ENCODE measurements at regions not wholly inside any gene's neighbourhood (a gene's known extent, or its start where the extent isn't known, plus 50 kb on each side); places are given as distances from the start of the nearest gene placed in this dataset.

DNA sequence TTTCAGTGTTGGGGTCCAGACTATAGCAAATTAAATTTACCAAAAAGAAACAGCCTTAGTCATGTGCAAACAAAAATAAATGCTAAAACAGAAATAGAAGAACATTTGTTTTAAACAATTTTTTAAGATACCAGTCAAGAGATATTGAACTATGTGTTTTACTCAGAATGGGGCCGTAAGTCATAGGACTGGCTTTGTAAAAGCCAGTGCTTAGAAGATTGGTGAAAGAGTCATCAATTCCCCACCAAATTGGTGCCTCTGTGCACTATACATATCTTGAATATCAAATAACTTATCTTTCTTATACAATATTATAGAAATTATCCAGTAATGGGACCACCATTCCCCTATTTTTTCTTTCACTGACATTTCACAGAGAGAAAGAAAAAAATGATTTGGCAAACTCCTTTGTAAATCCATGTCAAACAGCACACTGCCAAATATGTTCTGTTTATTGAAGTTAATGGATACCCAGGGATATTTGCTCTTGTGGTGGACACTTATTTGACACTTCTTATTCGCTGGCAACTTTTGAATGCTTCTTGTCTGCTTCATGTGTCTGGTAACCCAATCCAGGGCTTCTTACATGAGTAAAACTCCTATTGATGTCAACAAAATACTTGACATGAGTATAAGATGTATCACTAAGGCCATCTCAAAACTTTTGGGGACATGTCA, 145.7 kb upstream of the PKN2 start:
- POLR2A ChIA-PET = no interaction called here
- no peak for DNase-seq (ENCODE audit: extremely low spot score)
- TF ChIP-seq, protein P1, sequence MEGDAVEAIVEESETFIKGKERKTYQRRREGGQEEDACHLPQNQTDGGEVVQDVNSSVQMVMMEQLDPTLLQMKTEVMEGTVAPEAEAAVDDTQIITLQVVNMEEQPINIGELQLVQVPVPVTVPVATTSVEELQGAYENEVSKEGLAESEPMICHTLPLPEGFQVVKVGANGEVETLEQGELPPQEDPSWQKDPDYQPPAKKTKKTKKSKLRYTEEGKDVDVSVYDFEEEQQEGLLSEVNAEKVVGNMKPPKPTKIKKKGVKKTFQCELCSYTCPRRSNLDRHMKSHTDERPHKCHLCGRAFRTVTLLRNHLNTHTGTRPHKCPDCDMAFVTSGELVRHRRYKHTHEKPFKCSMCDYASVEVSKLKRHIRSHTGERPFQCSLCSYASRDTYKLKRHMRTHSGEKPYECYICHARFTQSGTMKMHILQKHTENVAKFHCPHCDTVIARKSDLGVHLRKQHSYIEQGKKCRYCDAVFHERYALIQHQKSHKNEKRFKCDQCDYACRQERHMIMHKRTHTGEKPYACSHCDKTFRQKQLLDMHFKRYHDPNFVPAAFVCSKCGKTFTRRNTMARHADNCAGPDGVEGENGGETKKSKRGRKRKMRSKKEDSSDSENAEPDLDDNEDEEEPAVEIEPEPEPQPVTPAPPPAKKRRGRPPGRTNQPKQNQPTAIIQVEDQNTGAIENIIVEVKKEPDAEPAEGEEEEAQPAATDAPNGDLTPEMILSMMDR (IDR thresholded peaks at IDR 0.05; ENCODE audit: control extremely low read depth, extremely low read depth, low read depth, missing control alignments) = no peak
- CTCF ChIA-PET = interaction anchor here (1.2 kb wide), 1 partner anchor 8 kb away, joined by 4 read pairs; no protein-coding TSS in a partner anchor

DNA sequence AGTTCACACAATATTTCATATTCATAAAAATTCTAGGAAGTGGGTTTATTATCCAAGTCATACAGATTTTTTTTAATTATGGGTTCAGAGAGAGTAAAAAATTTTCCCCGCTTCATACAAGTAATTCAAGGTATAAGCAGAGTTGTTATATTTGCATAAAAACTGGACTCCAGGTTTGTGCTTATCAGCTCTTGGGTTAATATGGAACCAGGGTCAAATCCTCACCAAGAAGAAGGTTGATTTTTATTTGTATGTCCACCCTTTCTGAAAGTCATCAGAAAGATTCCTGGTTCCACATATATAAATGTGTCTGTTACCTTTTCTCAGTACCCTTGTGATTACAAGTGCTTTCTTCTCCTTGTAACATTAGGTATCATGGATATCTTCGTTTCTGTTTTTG, 143.8 kb upstream of the PKN2 start:
- CTCF ChIA-PET = interaction anchor here (1.1 to 1.3 kb wide), 3 partner anchors 17 to 360 kb away, joined by 3 to 4 read pairs (median 3); no protein-coding TSS in a partner anchor
- POLR2A ChIA-PET = no interaction called here
- TF ChIP-seq, protein P1 (IDR thresholded peaks at IDR 0.05; ENCODE audit: control extremely low read depth, extremely low read depth, low read depth, missing control alignments) = no peak
- no peak for DNase-seq (ENCODE audit: extremely low spot score)

DNA sequence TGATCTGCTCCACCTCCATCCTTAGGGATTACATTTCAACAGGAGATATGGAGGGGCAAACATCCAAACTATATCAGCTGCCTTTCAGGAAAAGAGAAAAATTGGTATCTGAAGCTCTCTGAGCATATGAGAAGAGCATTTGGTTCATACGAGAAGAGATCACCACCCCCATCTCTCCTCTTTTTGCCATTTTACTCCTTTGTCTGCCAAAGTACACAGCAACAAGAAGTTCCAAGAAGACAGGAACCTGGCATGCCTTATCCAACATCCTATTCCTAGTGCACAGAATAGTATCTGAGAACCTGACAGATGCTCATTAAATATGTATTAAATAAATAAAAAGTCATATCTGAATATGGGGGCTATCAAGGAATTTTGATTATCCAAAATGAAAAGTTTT, 142.5 kb upstream of the PKN2 start:
- no peak for DNase-seq (ENCODE audit: extremely low spot score)
- TF ChIP-seq, protein P1 (IDR thresholded peaks at IDR 0.05; ENCODE audit: control extremely low read depth, extremely low read depth, low read depth, missing control alignments) = no peak
- CTCF ChIA-PET = interaction anchor here (1.3 kb wide), 1 partner anchor 361 kb away, joined by 3 read pairs; no protein-coding TSS in a partner anchor
- POLR2A ChIA-PET = no interaction called here

DNA sequence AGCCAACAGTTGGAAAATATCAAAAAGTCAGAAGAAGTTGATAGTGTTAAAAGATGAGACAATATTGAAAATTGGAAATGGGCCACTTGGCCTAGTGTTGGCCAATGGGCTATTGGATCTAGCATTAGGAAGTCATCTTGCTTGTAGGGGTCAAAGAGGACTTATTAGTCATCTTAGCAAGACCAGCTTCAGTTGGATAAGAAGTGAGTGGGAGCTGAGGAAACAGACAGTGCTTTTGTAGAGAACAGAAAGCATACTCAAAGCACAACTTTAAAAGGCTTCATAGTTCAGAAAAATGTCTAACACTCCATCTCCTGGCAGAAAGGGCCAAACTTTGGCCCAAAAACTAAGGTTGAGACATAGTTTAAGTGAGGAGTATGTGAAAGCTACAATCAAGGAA, 139.9 kb upstream of the PKN2 start:
- CTCF ChIA-PET = interaction anchor here (0.7 to 1.1 kb wide), 2 partner anchors 9 to 17 kb away, joined by 3 read pairs; no protein-coding TSS in a partner anchor
- POLR2A ChIA-PET = no interaction called here
- no peak for DNase-seq (ENCODE audit: extremely low spot score)
- TF ChIP-seq, protein P1 (IDR thresholded peaks at IDR 0.05; ENCODE audit: control extremely low read depth, extremely low read depth, low read depth, missing control alignments) = no peak

DNA sequence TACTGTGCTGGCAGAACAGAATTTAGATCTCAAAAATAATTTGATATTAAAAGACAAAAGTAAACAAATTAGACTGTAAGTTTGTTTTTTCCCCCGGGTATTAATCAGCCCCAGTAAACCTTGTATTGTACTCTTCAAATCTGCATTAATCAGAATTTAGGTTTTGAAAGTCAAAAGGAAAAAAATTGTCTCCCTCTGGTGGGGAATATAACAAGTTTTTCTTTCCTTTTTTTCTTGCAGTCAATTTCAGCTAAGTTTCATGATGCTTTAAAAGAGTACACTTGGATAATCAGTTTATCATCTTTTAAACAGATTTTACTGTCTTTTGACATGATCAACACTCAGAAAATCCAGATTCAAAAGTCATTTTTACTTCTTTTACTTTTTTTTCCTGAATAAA, 134.5 kb upstream of the PKN2 start:
- CTCF ChIA-PET = interaction anchor here (1.2 to 2.1 kb wide), 2 partner anchors 8 to 369 kb away, joined by 3 to 6 read pairs; no protein-coding TSS in a partner anchor
- TF ChIP-seq, protein P1 (IDR thresholded peaks at IDR 0.05; ENCODE audit: control extremely low read depth, extremely low read depth, low read depth, missing control alignments) = no peak
- POLR2A ChIA-PET = no interaction called here
- DNase-seq (ENCODE audit: extremely low spot score) = no peak

DNA sequence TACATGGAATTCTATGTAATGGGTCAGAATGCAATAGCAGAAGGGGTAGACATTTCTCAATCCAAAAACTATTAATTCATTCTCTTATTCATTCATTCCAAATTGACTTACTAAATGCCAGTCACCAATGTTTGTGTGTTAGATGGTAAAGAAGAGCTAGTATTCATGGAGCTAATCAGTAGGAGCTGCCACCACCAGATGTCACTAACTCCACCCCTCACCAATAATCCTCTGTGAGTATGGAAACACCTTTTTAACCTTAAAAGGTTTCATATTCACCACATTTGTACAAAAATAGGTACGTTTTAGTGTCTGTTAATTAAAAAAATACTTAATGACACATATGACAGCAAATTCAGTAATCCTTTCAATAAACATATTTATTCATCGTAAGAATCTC, 131.8 kb upstream of the PKN2 start:
- TF ChIP-seq, protein P1 (IDR thresholded peaks at IDR 0.05; ENCODE audit: control extremely low read depth, extremely low read depth, low read depth, missing control alignments) = no peak
- no peak for DNase-seq (ENCODE audit: extremely low spot score)
- CTCF ChIA-PET = no interaction called here
- POLR2A ChIA-PET = no interaction called here

Measured in GM10248 (cell line).